HG03521 (cell line): ENCODE measurements at regions not wholly inside any gene's neighbourhood (a gene's known extent, or its start where the extent isn't known, plus 50 kb on each side); places are given as distances from the start of the nearest gene placed in this dataset.

Experiments
- ATAC-seq: cut with Tn5 transposase; IDR thresholded peaks from one replicate; pipeline ENCODE4 v1.9.1; 2021; ENCODE audit warnings: mild to moderate bottlenecking, moderate library complexity; ENCODE audit not compliant: unreplicated experiment

DNA sequence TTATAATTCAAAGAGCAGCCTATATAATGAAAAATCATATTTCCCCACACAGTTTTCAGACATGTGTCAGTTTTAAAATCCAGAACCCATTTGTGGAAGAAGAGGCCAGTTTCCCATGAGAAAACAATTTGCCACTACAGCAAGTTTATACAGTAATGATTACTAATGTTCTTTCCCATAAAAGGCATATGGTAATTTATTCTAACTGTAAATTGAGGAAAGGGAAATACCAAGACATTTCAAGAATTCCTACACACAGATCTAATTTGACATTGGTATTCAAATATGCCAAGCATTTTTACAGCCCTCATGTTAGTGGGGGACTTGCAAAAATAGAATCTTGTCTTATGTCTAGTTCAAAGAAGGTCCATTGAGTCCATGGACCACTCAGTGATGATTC, 1368.6 kb downstream of the FSTL5 start:
- ATAC-seq: no peak

GRCh38 chr4:160808174-160808573, 1355.6 kb downstream of the FSTL5 start:
- ATAC-seq: no peak

GRCh38 chr4:160809576-160809975, 1354.2 kb downstream of the FSTL5 start:
- ATAC-seq: no peak

DNA sequence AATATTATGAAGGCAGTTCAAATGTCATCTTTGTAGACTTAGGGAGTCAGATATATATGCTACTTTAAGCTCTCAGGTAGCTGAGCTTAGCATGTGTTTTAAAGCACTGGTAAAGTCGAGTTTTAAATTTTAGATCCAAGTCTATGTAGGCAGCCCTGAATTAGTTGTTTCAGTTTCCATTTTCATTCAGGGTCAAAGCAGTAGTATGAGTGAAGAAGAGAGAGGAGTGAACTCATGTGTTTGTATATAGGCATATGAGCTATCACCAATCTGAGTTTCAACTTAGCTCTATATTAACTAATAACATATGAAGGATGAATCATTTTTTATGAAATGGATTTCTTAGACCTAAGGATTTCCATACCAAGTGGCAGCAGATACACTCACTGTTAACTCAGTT, 1353.4 kb downstream of the FSTL5 start:
- no peak for ATAC-seq

- no peak for ATAC-seq
Measured at GRCh38 chr4:160810941-160811340, 1352.9 kb downstream of the FSTL5 start.

- no peak for ATAC-seq
Measured at GRCh38 chr4:160811956-160812355, 1351.8 kb downstream of the FSTL5 start.

GRCh38 chr4:160814726-160815125, 1349.1 kb downstream of the FSTL5 start:
- ATAC-seq: no peak

DNA sequence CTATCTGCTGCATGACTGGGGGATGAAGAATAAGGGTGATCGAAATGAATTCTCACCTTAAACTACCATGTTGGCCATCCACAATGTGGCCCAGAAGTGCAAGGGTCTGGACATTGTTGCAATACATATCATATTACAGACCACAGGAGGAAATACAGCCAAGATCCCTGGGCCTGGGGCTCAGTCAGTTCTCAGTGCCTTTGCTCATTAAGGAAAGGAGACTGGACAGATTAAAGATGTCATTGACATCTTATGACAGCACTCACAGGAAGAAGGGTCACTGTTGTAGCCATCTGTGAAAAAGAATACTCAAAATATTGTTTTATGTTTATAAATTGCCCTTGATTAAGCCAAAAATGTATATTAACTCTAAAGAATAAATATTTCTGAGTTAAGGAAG, 1345.2 kb downstream of the FSTL5 start:
- ATAC-seq: no peak

DNA sequence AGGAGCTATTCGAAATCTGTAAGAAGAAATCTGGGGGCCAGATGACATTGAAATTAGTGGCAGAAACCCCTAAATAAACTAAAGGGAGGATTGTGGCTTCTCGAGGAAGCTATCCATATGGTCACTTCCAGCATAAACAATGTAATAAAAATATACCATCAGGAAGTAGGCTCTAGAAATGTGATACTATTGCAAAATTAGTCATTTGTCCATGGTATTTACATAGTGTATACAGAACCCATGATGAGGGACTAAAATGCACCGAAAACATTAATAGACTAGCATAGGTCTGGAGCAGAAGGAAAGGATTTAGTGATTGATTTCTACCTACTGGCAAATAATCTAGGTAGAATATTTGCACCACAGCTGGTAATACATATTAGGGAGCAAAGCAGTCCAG, 1344.0 kb downstream of the FSTL5 start:
- ATAC-seq: no peak

GRCh38 chr4:160824481-160824880, 1339.3 kb downstream of the FSTL5 start:
- no peak for ATAC-seq

DNA sequence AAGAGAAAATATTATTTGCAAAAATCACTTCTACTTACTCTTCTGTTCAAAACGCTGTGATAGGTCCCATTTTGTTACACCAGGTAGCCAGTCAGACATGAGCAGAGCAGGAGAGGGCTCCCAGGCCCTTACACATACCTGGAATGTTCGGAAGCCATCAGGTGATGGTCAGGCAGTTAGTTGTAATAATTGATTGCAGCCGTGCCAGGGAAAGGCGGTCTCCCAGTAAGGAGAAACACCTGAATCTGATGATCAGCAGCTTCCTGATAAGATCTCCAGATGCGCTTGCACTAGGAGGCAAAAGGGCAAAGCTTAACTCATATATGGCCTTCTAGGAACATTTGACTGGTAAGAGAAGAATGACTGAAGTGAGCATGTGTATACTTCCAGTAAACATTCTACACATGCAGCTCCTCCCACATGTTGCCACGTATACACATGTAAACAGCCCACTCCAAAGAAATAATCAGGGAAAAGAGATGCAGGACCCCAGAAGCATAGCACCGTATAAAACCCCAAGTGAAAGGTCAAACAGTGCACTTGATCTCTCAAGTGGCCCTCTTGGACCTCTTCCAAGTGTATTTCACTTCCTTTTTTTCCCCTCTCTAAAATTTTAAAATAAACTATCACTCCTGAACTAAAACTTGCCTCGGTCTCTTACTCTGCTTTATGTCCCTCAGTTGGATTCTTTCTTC, 1338.0 kb downstream of the FSTL5 start:
- ATAC-seq: no peak

GRCh38 chr4:160826339-160826679, 1337.5 kb downstream of the FSTL5 start:
- ATAC-seq: no peak

DNA sequence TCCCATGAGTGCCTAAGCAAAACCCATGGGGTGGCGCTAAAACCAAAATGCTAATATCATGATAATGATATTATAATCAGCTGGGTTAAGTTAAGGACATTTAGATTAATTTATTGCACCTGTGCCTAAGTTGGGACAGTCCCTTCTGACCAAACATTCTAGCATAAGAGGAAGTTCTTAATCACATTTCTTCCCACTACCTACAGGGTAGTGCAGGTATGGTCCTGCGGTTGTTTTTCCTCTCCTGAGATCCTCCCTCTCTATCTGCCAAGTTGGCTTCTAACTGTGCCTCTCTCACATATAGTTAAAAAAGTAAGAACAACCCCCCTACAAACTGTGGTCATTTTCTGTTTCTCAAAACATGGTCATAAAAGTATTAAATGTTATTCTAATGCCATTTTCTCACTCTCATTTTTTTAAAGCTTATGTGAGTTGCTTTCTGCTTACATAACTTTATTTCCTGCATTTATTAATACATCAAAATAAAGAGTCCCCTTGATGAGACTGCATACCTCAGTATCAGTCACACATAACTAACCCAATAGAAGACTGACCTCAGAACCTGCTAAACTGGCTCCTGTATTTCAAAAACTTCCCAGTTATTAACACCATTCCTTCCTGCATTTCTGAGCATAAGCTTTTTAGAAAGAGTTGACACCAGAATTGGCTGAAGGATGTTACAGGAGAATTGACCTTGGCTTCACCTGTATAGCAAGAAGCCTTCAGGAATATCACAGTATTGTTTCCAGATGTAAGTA, 1332.5 kb downstream of the FSTL5 start:
- no peak for ATAC-seq

DNA sequence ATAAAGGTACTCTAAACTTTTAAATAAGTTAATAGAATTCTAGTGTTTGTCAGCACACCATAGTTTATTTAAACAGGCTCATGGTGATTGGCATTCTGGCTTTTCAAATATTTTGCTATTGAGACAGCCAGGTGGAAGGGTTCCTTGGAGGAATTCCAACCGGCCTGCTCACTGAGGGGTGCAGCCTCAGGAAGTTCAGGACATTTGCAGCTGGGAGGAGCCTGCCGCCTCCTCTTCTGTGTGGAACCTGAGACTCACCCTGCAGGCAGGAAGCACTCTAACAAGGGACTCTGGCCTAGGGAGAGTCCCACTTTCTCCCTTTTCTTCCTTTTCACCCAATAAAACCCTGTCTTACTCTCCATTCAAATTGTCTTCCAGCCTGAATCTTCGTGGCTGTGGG, 1328.0 kb downstream of the FSTL5 start:
- no peak for ATAC-seq

DNA sequence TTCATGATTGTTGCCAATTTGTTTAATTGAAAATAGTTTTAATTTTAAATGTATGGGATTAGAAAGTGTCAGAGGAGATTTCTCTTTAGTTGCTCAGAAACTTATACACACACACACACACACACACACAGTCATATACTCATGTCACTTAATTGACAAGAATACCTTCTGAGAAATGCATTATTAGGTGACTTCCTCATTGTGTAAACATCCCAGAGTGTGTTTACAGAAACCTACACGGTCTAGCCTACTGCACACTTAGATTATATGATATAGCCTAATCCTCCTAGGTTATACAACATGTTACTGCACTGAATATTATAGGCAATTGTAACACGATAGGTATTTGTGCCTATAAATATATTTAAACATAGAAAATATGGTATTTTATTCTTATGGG, 1327.4 kb downstream of the FSTL5 start:
- no peak for ATAC-seq

- ATAC-seq: no peak
Measured at GRCh38 chr4:160846121-160846520, 1317.7 kb downstream of the FSTL5 start.

DNA sequence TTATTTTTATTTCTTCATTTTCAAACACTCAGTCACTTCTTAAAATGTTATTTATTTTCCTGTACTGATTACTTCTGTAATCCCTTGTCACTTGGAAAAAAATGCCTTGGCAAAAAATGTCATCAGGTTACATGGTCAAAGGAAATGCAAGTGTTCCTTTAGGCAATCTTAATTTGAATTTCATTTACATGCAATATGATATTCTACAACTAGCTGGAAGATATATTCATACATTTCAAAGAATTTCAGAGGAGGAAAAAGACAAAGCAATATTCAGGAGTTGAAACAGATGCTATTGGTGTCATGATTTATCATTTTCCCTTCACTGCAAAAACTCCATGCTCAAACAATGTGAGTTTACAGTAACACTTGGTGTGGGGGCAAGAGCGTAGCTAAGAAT, 1316.6 kb downstream of the FSTL5 start:
- no peak for ATAC-seq

- ATAC-seq: no peak
Measured at GRCh38 chr4:160848489-160848888, 1315.3 kb downstream of the FSTL5 start.

DNA sequence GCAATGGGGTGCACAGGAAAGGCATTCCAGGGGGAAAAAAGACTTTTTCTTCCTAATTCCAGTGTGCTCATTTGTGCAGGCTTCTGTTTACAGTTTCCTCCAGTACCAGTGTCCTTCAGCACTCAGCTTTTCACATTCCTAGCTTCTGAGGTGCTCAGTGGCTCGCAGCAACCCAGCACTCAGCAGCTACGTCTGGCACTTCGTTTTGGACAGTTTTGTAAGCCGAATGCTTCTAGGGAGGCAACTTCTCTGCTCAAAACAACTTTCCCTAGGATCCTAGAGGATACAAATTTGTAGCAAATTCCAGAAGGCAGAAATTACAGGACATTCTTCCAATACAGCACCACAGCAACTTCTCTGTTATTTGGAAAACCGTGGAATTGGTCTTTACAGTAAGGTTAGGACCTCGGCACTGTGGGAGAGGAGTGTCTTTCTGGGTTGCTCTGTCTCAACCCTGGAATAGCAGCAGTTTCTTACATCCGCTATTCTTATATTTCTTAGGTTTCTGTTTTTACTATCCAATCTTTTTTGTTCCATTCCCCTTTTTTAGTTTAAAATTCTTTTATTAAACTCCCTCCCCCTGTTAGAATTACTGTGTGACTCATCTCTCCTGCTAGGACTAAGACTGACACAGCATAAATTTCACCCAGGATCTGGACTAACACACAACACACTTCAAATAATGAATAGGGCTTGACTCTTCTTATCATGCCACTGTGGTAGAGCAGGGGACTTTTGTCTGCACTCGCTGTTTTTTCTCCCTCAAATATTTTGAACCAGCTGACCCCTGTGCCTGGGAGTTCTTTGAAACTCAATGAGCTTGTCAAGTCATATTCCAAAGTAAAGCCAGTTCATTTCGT, 1314.7 kb downstream of the FSTL5 start:
- no peak for ATAC-seq

- ATAC-seq: no peak
Measured at GRCh38 chr4:160864253-160864652, 1299.5 kb downstream of the FSTL5 start.

GRCh38 chr4:160869899-160870298, 1293.9 kb downstream of the FSTL5 start:
- ATAC-seq: no peak

GRCh38 chr4:160872491-160872890, 1291.3 kb downstream of the FSTL5 start:
- no peak for ATAC-seq
